Hindlimb muscle (tissue), 1 donor: ENCODE measurements at regions not wholly inside any gene's neighbourhood (a gene's known extent, or its start where the extent isn't known, plus 50 kb on each side); places are given as distances from the start of the nearest gene placed in this dataset.
"Not testable (repeated sequence)": the region's sequence is repeated elsewhere in the genome, so short reads cannot be mapped to it uniquely, and the experiment has no call there.

Experiments used
- DNase-seq: peaks from one replicate; pipeline ENCODE4 v3.0.0-alpha.2; 2013

- DNase-seq, result no peak
Measured at GRCh38 chr2:160584972-160585494, 91.4 kb upstream of the RBMS1 start.

DNA sequence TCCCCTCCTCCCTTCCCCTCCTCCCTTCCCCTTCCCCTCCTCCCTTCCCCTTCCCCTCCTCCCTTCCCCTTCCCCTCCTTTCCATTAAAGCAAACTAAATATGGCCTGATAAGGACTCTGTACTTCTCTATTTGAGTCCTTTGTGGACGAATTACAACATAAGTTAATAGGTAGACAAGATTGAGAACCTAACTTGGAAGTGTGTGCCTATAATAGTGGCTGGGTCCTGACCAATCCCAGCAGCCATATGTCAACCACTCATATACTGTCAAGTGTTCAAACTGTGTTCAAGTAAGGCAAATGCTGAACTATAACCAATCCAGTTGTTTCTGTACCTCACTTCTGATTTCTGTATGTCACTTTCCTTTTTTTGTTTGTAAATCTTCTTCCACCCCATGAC, 97.1 kb upstream of the RBMS1 start:
- DNase-seq, result no peak

DNA sequence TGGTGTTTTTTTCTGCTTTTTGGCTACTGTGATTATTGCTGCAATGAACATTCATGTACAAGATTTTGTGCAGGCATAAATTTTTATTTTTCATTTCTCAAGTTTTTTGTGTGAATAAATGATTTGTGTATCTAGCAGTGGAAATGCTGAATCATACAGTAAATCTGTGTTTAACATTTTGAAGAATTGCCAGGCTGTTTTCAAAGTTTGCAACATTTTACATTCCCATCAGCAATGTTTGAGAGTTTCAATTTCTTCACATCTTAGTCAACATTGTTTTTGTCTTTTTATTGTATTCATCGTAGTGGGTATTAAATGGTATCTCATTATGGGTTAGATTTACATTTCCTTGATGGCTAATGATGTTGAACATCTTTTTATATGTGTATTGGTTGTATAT, 98.8 kb upstream of the RBMS1 start:
- no peak for DNase-seq

DNA sequence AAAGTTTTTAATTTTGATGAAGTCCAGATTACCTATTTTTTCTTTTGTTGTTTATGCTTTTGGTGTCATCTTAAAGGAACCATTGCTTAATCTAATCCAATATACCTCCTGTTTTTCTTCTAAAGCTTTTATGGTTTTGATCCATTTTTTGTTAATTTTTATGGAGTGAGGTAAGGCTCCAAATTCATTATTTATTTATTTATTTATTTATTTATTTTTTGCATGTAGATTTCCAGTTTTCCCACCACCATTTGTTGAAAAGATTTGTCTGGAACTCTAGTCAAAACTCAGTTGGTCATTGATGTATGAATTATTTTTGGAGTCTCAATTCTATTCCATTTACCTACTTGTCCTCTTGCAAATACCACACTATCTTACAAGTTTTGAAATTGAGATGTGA, 99.4 kb upstream of the RBMS1 start:
- no peak for DNase-seq

GRCh38 chr2:160596441-160596840, 102.8 kb upstream of the RBMS1 start:
- no peak for DNase-seq

- not testable (repeated sequence) for DNase-seq
Measured at GRCh38 chr2:160600437-160600836, 106.8 kb upstream of the RBMS1 start.

DNA sequence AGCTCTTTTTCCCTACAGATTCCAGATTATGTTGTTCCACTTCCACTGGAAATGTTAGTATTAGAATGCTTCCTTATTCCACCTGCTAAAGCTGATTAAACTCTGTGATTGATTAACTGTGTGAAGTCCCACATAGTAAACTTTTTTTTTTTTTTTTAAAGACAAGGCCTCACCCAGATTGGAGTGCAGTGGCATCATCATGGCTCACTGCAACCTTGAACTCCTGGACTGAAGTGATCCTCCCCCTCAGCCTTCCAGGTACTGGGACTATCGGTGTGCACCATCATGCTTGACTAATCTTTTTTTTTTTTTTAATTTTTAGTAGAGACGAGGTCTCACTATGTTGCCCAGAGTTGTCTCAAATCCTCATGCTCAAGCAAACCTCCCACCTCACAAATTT, 108.5 kb upstream of the RBMS1 start:
- DNase-seq, result no peak

DNA sequence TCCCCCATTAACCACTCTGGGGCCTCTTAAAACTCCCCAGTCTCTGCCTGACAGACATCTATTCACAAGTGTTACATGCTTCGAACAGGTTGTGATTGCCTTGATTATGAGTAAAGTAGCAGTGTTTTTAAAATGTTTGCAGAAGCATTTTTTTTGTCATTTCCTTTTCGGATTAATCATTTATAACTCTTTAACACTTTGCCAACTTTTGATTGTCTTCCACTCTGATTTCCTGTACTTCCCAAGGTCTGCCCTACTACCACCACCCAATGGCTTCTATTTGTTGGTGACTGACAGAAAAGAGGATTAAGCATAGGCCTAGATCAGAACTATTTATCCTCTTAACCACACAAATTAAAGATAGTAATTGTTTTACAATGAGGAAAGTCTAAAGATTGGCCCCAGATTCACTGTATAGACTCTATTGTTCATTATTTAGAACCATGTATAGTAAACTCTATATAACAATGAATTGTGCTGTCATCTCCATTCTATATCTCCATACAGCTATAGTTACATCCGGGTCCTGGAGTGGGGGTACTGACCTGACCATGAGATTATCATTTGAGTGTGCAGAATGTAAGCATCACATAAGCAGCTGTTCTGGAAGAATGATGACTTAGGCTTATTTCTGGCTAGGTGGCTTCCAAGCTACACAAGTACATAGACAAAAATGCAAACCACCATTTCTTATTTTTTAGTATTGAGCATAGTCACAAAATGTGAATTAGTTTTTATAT, 110.3 kb upstream of the RBMS1 start:
- DNase-seq, result no peak

DNA sequence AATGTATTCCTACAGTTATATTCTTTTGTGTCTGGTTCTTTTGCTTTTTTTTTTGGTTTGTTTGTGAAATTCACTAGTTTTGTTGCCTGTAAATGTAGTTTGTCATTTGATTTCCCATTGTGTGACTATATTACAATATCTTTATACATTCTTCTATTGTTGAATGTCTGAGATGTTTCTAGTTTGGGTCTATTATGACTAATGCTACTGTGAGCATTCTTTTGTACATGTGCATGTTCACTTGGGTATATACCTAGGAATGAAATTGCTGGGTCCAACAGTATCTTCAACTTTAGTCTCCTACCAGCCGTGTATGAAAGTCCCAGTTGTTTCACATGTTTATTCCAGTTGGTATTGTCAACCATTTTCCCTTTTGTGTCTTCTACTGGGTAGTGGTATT, 112.7 kb upstream of the RBMS1 start:
- no peak for DNase-seq

DNA sequence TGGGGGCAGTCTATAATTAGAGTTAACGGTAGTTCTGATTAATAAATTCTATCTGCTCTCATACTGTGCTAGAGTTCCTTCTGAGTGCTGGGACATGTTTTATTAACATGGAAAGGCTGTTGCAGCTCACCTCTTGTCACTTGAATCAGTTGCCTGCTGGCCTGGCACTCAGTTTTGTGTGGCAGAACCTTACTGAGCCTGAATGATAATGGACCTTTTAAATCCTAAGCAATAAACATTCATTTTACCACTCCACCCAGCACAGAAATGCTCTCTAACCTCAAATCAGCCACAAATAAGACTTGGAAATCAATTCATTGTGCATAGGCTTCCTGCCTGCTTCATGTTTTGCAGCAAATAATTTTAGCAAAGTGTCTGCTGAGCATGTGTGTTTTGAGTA, 115.0 kb upstream of the RBMS1 start:
- DNase-seq, result no peak

- no peak for DNase-seq
Measured at GRCh38 chr2:160609346-160609745, 115.7 kb upstream of the RBMS1 start.

- no peak for DNase-seq
Measured at GRCh38 chr2:160610041-160610440, 116.4 kb upstream of the RBMS1 start.

DNA sequence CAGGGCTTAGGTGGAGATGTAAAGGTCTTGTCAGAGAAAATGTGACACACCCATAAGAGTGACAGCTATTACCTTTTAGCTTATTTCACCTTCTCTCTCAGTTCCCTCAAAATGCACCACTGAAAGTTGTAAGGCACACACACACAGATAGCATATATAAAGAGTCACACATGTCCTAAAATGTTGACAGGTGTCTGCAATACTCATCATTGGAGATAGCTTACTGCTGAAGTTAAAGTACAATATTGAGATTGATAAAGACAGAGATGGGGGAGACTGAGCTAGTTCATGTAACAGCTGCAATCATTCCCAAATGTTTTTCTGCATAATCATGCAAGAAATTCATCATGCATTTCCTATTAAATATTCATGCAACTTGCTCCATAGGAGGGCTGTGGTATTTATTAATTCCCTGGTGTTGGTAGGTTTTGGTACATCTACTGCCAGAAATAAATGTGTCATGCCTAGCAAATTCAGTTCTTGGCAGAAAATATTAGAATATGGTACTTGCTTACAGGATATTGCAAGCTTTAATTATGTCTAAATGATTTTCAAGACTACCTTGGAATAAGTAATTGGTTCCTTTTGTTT, 118.8 kb upstream of the RBMS1 start:
- DNase-seq, result no peak

- DNase-seq, result no peak
Measured at GRCh38 chr2:160613466-160614153, 120.0 kb upstream of the RBMS1 start.

DNA sequence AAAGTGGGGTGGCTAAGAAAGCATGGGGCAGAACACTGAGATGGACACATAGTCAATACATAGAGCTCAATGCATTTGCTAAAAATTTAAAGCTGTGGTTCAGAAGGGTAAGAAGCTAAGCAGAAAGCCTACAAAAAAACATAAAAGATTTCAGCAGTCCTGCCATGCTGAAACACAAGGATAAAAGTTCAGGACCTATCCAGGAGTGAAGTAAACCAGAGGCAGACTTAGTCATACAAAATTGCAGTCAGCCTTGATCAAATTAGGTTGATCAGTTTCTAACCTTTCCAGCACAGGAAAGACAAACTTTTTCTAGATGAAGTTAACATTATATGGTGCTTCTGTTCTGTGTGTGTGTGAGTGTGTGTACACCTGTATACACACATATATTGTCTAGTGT, 120.8 kb upstream of the RBMS1 start:
- no peak for DNase-seq

- DNase-seq, result no peak
Measured at GRCh38 chr2:160615706-160616105, 122.1 kb upstream of the RBMS1 start.

DNA sequence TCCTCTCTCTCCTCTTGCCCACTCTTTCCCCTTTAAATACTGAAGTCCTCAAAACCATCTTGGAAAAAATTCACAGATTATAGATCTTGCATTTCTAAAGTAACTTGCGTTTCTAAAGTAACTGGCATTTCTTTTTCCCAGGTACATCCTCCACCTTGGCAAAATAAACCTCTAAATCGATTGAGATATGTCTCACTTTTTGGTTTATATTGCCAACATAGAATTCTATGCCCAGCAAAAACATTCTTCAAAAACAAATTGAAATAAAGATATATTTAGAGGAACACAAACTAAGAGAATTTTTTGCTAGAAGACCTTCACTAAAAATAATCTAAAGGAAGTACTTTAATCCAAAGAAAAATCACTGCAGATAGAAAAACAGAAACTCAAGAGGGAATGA, 122.5 kb upstream of the RBMS1 start:
- DNase-seq, result no peak

GRCh38 chr2:160621748-160622147, 128.1 kb upstream of the RBMS1 start:
- no peak for DNase-seq

DNA sequence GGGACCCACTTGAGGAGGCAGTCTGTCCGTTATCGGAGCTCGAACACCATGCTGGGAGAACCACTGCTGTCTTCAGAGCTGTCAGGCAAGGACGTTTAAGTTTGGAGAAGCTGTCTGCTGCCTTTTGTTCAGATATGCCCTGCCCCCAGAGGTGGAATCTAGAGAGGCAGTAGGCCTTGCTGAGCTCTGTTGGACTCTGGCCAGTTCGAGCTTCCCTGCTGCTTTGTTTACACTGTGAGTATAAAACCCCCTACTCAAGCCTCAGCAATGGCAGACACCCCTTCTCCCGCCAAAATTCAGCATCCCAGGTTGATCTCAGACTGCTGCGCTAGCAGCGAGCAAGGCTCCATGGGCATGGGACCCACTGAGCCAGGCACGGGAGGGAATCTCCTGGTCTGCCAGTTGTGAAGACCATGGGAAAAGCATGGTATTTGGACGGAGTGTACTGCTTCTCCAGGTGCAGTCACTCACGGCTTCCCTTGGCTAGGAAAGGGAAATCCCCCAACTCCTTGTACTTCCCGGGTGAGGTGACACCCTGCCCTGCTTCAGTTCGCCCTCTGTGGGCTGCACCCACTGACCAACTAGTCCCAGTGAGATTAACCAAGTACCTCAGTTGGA, 134.5 kb upstream of the RBMS1 start:
- not testable (repeated sequence) for DNase-seq

GRCh38 chr2:160628811-160629210, 135.2 kb upstream of the RBMS1 start:
- no peak for DNase-seq

DNA sequence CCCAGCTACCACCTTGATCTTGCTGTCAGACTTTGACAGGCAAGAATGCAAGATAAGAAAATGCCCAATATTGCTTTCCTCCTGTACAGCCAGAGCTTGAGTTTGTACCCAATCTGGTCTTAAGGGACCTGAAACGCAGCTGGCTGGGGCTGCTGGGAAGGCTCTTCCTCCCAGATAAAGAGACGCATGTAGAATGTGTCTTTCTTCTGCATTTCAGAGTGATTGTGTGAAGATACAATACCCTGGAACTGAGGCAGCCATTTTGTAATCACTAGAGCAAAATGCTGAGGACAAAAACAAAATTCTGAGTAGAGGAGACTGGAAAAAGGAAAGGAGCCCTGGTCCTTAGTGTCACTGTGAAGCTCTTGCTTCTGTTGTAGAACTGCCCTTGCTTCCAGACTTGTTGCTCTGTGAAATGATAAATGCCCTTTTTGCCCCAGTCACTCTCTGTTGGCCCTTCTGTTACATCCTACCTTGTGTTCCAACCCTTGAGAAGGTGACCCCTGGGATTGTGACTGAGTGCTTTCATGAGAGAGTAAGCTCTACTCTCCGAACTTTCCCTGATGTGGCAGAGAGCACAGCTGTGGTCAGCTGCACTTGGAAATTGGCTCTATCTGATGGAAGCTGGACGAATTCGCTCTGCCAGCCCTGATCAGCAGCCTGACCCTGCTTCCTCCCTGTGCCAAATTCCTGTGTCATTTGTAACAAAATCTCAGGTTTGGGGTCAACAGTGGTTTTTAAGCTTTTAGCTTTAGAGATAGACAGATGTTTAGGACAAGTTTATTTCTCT, 137.4 kb upstream of the RBMS1 start:
- DNase-seq, result peak; percentile 54
